ENCODE measurements at regions not wholly inside any gene's neighbourhood (a gene's known extent, or its start where the extent isn't known, plus 50 kb on each side); places are given as distances from the start of the nearest gene placed in this dataset.

- no peak for TF ChIP-seq ZNF462 (CRISPR knock-in tag; IDR thresholded peaks at IDR 0.05)
- no peak for TF ChIP-seq ZNF331 (CRISPR knock-in tag; IDR thresholded peaks at IDR 0.05; ENCODE audit: low read depth)
- TF ChIP-seq CTCF (conservative IDR thresholded peaks at IDR 0.05; ENCODE audit: low read depth in 2 of 2), result no peak
- TF ChIP-seq EZH2 (IDR thresholded peaks at IDR 0.05; ENCODE audit: low read depth, unreplicated experiment), result no peak
- no peak for TF ChIP-seq POLR2AphosphoS5 (IDR thresholded peaks at IDR 0.05; ENCODE audit: low read depth)
- no peak for TF ChIP-seq JUNB (IDR thresholded peaks at IDR 0.05; ENCODE audit: unreplicated experiment)
- TF ChIP-seq NANOG (IDR thresholded peaks at IDR 0.05; ENCODE audit: borderline replicate concordance), result no peak
These were observed 868.4 kb upstream of the SOX9 start (continued) for GRCh38 chr17:71252436-71252835.

GRCh38 chr17:71257096-71257495 lies 863.7 kb upstream of the SOX9 start:
- Mint-ChIP-seq H3K27ac (no peak overlapping the region), H3K4me3 (no peak overlapping the region), H3K4me1 (no peaks in the 10 kb centered on the region; the same call in 2 of the 3 replicates)
- TF ChIP-seq STAT1 (IDR thresholded peaks at IDR 0.05; ENCODE audit: unreplicated experiment), result no peak
- no peak for TF ChIP-seq ZNF114 (CRISPR knock-in tag; IDR thresholded peaks at IDR 0.05)
- no peak for TF ChIP-seq ETS1 (IDR thresholded peaks at IDR 0.05)
- no peak for TF ChIP-seq ZNF331 (CRISPR knock-in tag; IDR thresholded peaks at IDR 0.05; ENCODE audit: low read depth)
- TF ChIP-seq CTCF (conservative IDR thresholded peaks at IDR 0.05; ENCODE audit: low read depth in 2 of 2), result no peak
- TF ChIP-seq NANOG (IDR thresholded peaks at IDR 0.05; ENCODE audit: borderline replicate concordance), result no peak
- no peak for TF ChIP-seq JUNB (IDR thresholded peaks at IDR 0.05; ENCODE audit: unreplicated experiment)

More at GRCh38 chr17:71257096-71257495, 863.7 kb upstream of the SOX9 start:
- Histone ChIP-seq H3K36me3 (ENCODE audit: insufficient read depth) (no peaks in the 10 kb centered on the region), H3F3A (replicated peaks; ENCODE audit: low read depth) (no peaks in the 10 kb centered on the region), H3K4me1 (ENCODE audit: insufficient read depth) (no peaks in the 10 kb centered on the region), H2AFZ (no peak overlapping the region), H3K27ac (ENCODE audit: low read depth) (no peak overlapping the region), H3K9me2 (ENCODE audit: insufficient read depth) (peaks cover 3% of the 10 kb centered on the region; the same call in 1 of the 2 replicates), H4K20me1 (replicated peaks; ENCODE audit: insufficient read depth) (no peaks in the 10 kb centered on the region), H3K27me3 (ENCODE audit: insufficient read depth) (no peaks in the 10 kb centered on the region), H3K79me2 (replicated peaks; ENCODE audit: insufficient read depth) (no peaks in the 10 kb centered on the region), H3K4me2 (no peak overlapping the region), H3K4me3 (no peak overlapping the region)
- Mint-ChIP-seq H3K9me3 (no peaks in the 10 kb centered on the region), H3K36me3 (ENCODE audit: low read depth) (no peaks in the 10 kb centered on the region; the same call in 2 of the 3 replicates), H3K27me3 (ENCODE audit: insufficient read depth, low read depth, poor library complexity) (no peaks in the 10 kb centered on the region)
- ATAC-seq, result no peak
- DNase-seq (ENCODE audit: low spot score), result no peak

Data from GM23338 (cell line).